Gastroesophageal sphincter (tissue), 3 donors: ENCODE measurements at regions not wholly inside any gene's neighbourhood (a gene's known extent, or its start where the extent isn't known, plus 50 kb on each side); places are given as distances from the start of the nearest gene placed in this dataset.

ENCODE experiments used
- CTCF ChIP-seq, 4 experiments: fragments of 200-600 bp in 2 of 4; fragments of 450-650 bp in 2 of 4; sonication (generic) in 1 of 4; IDR thresholded peaks; one replicate each; pipeline ENCODE4 v1.5.1; 2017 to 2019; ENCODE audit warnings: antibody characterized with exemption in 4 of 4, mild to moderate bottlenecking in 2 of 4, moderate library complexity in 2 of 4
- POLR2A ChIP-seq, 2 donors: fragments of 450-650 bp; IDR thresholded peaks; one replicate each; pipeline ENCODE4 v1.6.1; 2017; ENCODE audit warnings: antibody characterized with exemption in 2 of 2, mild to moderate bottlenecking in 2 of 2, moderate library complexity in 1 of 2
- POLR2AphosphoS5 ChIP-seq: sonication (generic); formaldehyde crosslinking; IDR thresholded peaks from one replicate; pipeline ENCODE4 v1.6.1; 2017; ENCODE audit warnings: antibody characterized with exemption

- TF ChIP-seq POLR2A (IDR thresholded peaks at IDR 0.05): no peak
- TF ChIP-seq CTCF (IDR thresholded peaks at IDR 0.05): no peak
- TF ChIP-seq POLR2AphosphoS5: no peak
Measured at GRCh38 chr1:76695535-76695934, 171.7 kb upstream of the ST6GALNAC5 start.
